ENCODE measurements at regions not wholly inside any gene's neighbourhood (a gene's known extent, or its start where the extent isn't known, plus 50 kb on each side); places are given as distances from the start of the nearest gene placed in this dataset.

DNA sequence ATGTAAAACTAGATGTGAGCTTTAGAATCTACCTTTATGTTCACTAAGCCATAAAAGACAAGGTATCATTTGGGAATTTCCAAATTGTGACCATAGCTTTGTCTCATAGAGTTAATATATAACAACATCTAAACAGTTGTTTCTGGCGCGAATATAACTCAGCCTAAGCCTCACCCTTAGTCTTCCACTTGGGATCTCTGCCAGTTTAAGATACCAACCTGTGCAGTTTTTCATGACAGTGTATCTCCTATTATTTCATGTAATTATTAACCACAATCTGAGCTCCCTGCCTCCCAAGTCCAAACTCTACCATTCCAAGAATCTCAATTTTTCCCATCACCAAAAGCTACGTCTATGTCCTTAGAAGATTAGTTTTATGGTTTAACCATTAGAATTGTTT, 572.5 kb upstream of the ISX start:
- TF ChIP-seq POLR2AphosphoS5 (IDR thresholded peaks at IDR 0.05; ENCODE audit: borderline replicate concordance, low read depth, low read length) (no peak), EZH2 (IDR thresholded peaks at IDR 0.05) (no peak), FOXP2 (optimal IDR thresholded peaks at IDR 0.05; ENCODE audit: control extremely low read depth, extremely low read length, insufficient read depth) (no peak)

Measured in SK-N-MC (cell line).